IPS-NIHi11 (cell line): ENCODE measurements at regions not wholly inside any gene's neighbourhood (a gene's known extent, or its start where the extent isn't known, plus 50 kb on each side); places are given as distances from the start of the nearest gene placed in this dataset.
"Not testable (repeated sequence)": the region's sequence is repeated elsewhere in the genome, so short reads cannot be mapped to it uniquely, and the experiment has no call there.

Source experiments
- DNase-seq: peaks from one replicate; pipeline ENCODE4 v3.0.0; 2012; ENCODE audit warnings: mixed read lengths, low spot score

GRCh38 chr11:41714101-41714500 is 254.6 kb upstream of the LRRC4C start:
- DNase-seq = peak; percentile 21

DNA sequence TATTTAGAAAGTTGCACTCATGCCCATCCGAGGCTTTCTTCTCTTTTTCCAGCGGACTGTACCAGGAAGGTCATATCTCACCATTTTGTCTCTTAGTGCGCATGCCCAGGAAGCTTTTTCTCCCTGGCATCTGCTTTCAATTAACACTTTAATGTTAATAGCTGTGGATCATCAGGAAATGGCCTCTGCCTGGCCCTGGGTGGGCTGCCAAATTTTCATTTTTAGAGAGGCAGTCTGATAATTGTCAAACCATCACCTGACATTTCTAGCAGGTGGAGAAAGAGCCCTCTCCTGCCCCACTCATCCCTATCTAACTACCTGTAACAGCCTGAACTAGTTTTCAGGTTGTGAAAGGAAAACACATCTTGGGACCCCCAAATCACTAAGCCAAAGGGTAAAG is 257.4 kb upstream of the LRRC4C start:
- DNase-seq = no peak

GRCh38 chr11:41720761-41721160 is 261.3 kb upstream of the LRRC4C start:
- no peak for DNase-seq

- not testable (repeated sequence) for DNase-seq
These were observed 268.7 kb upstream of the LRRC4C start for GRCh38 chr11:41728161-41728560.

- no peak for DNase-seq
These were observed 315.8 kb upstream of the LRRC4C start for GRCh38 chr11:41775296-41775695.

GRCh38 chr11:41779401-41779960 is 320.0 kb upstream of the LRRC4C start:
- DNase-seq = no peak

DNA sequence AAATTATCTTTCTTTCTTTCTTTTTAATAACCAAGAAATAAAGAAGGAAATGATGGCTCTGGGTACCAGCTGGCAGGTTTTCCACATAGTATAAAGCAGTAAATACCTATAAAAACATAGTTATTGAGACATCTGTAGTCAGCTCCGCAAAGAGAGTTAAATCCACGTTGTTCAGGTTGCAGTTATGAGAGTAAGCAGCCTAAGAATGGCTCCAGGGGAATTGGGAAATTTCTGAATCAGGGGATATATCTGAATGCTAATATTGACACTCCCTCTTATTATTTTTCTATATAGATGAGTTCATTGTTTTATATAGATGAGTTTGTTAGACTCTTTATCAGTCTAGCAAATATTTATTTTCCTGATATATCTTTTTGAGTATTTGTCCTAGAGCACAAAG is 322.0 kb upstream of the LRRC4C start:
- DNase-seq = no peak

GRCh38 chr11:41784513-41785335 is 325.3 kb upstream of the LRRC4C start:
- DNase-seq = no peak

- DNase-seq = no peak
These were observed 326.6 kb upstream of the LRRC4C start for GRCh38 chr11:41786087-41786486.

- DNase-seq = no peak
These were observed 328.7 kb upstream of the LRRC4C start for GRCh38 chr11:41788177-41788576.

- no peak for DNase-seq
These were observed 329.9 kb upstream of the LRRC4C start for GRCh38 chr11:41789376-41789775.

- DNase-seq = no peak
These were observed 335.6 kb upstream of the LRRC4C start for GRCh38 chr11:41795004-41795403.

DNA sequence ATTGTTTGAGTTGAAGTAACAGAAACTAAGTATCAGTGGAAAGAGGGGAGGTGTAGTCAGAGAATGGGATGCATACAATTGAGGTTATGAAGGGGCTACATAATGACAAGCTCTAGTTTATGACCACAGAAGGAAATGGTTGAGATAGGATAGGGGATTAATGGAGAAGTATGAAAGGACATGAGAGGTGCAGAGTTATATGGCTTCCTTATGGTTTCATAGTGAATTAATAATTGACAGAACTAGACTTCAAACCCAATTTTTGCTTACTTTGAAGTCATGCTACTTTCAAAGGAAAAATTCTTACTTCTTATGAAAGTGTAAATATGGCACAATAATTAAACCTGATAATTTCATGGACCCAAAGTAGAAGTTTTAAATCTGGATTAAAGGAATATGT is 340.3 kb upstream of the LRRC4C start:
- no peak for DNase-seq

DNA sequence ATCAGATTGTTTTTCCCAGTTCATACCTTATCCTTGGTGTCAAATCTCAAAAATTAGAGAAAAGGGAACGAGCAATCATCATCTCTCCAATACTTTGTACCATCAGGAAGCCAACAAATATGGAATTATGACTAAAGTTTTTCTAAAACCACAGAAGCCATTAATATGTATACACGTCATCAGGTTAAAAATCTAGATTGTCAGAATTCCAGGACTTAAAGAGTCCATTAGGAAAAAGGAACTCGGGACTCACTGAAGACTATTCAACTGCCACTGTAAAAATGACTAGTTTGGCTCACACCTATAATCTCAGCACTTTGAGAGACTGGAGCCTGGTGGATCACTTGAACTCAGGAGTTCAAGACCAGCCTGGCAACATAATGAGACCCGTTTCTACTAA is 344.4 kb upstream of the LRRC4C start:
- DNase-seq = no peak

- DNase-seq = no peak
These were observed 356.9 kb upstream of the LRRC4C start for GRCh38 chr11:41816396-41816795.

DNA sequence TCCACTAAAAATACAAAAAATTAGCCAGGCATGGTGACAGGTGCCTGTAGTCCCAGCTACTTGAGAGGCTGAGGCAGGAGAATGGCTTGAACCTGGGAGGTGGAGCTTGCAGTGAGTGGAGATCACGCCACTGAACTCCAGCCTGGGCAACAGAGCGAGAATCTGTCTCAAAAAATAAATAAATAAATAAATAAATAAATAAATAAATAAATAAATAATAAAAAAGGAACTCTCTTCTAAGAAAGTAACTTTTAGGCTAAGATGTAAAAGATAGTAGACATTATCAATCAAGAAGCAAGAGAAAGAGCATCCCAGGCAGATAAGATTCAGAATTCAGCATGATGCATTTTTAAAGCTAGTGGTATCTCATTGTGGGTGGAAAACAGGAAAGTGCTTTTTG is 364.8 kb upstream of the LRRC4C start:
- not testable (repeated sequence) for DNase-seq

- DNase-seq = no peak
These were observed 366.6 kb upstream of the LRRC4C start for GRCh38 chr11:41826085-41826484.

DNA sequence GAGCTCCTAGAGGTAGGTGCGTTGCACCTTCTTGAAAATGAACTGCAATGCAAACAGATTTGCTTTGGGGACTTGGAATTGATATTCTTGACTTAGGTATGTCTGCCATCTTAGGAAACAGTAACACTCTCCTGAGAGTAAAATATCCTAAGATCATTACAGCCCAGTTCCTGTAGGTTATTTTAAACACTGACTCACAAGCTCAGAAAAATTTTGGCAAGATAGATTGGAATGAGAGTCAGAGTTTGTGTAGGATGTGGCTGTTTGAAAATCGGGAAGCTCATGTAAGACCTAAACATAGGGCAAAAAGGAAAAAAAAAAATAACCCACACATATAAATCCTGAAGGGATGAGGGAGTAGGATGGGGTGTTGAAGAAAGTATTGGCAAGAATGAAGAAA is 377.0 kb upstream of the LRRC4C start:
- DNase-seq = no peak

- no peak for DNase-seq
These were observed 383.2 kb upstream of the LRRC4C start for GRCh38 chr11:41842673-41843072.

GRCh38 chr11:41845066-41845465 is 385.6 kb upstream of the LRRC4C start:
- DNase-seq = peak; percentile 7

- DNase-seq = no peak
These were observed 388.9 kb upstream of the LRRC4C start for GRCh38 chr11:41848349-41848748.

DNA sequence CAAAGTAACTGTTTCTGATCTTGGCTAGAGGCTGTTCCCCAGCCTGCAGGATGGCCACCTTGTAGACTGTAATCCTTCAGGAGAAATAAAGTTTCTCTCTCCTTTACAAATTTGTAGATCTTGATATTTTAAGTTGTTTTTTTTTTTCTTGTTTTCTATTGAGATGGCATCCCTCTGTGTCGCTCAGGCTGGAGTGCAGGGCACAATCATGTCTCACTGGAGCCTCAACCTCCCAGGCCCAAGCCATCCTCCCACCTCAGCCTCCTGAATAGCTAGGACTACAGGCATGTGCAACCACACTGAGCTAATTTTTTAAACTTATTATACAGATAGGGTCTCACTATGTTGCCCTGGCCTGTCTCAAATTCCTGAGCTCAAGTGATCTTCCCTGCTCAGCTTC is 389.8 kb upstream of the LRRC4C start:
- DNase-seq = no peak

DNA sequence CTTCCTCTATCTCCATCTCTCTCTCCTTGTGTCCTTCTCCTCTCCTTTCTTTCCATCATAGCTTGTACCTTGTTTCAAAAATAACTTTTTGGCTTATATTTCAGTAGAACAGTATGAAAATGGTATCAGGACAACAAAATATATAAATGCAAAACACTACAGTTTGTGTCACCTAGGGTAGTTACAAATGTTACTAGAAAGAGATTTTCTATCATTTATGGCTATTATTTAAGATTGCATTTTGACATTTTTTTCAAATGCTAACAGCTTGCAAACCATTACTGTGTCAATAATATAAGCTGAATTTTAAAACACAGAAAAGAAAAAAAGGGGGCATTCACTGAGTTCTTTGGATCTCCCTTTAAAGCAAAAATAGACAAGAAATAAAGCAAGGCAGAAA is 392.3 kb upstream of the LRRC4C start:
- no peak for DNase-seq

DNA sequence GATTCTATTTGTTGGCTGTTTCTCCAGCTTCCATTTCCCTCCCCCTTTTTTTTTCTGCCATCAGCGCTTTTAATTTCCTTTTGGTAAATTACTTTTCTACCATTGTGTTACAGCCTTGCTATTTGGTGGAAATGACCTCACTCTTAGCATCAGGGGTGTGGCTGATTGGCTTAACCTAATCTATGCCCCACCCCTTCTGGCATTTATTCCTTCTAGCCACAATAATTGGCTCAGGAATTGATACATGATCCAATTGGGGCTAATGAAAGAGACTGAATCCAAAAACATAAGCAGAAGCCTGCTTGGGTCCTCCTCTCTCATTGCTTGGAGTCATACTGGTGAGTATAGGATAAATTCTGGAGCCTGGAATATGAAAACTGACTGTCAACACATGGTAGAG is 402.4 kb upstream of the LRRC4C start:
- no peak for DNase-seq
